OCI-LY7 (cell line): ENCODE measurements at regions not wholly inside any gene's neighbourhood (a gene's known extent, or its start where the extent isn't known, plus 50 kb on each side); places are given as distances from the start of the nearest gene placed in this dataset.

ENCODE experiments used
- CTCF ChIP-seq: fragments of 200-600 bp; sonication (generic); conservative IDR thresholded peaks from 2 replicates; pipeline ENCODE4 v1.5.1; 2014; ENCODE audit warnings: mild to moderate bottlenecking, antibody characterized with exemption, low read length, moderate library complexity, mixed read lengths
- EZH2phosphoT487 ChIP-seq: fragments of 200-600 bp; sonication (generic); IDR thresholded peaks from 2 replicates; pipeline ENCODE4 v1.6.1; 2018; ENCODE audit warnings: low read depth, borderline replicate concordance, mild to moderate bottlenecking, mixed run types, antibody characterized with exemption, low read length, moderate library complexity, mixed read lengths

GRCh38 chrX:1763294-1763693 is 148.4 kb downstream of the ASMT start:
- TF ChIP-seq CTCF (no peak), EZH2phosphoT487 (no peak)
